Tibial artery (tissue), 4 donors: ENCODE measurements at regions not wholly inside any gene's neighbourhood (a gene's known extent, or its start where the extent isn't known, plus 50 kb on each side); places are given as distances from the start of the nearest gene placed in this dataset.

Experiments used
- DNase-seq, 2 donors: peaks; one replicate each; pipeline ENCODE4 v3.0.0-alpha.2; 2019
- H3K27ac ChIP-seq, 2 donors: fragments of 200-600 bp; sonication (generic) in 1 of 2; 1 replicate in 1 of 2; 2 replicates in 1 of 2; pipeline ENCODE4 v1.5.1; 2018 to 2019; ENCODE audit warnings: mild to moderate bottlenecking in 1 of 2
- H3K27me3 ChIP-seq, 2 donors: fragments of 200-600 bp; sonication (generic) in 1 of 2; one replicate each; pipeline versions ENCODE4 v1.5.1 to v1.6.0; 2016 to 2019
- H3K36me3 ChIP-seq, 3 donors: fragments of 200-600 bp; sonication (generic) in 2 of 3; one replicate each; pipeline ENCODE4 v1.5.1; 2016 to 2019; ENCODE audit warnings: mild to moderate bottlenecking in 2 of 3
- H3K4me1 ChIP-seq, 4 donors: fragments of 200-600 bp; sonication (generic) in 2 of 4; 1 replicate in 3 of 4; 2 replicates in 1 of 4; pipeline ENCODE4 v1.5.1; 2016 to 2019
- H3K4me3 ChIP-seq, 2 donors: fragments of 200-600 bp; sonication (generic) in 1 of 2; 1 replicate in 1 of 2; 2 replicates in 1 of 2; pipeline ENCODE4 v1.5.1; 2018 to 2019; ENCODE audit warnings: mild to moderate bottlenecking in 2 of 2
- H3K9me3 ChIP-seq, 3 donors: fragments of 200-600 bp; sonication (generic) in 1 of 3; one replicate each; pipeline ENCODE4 v1.5.1; 2016 to 2019
- CTCF ChIP-seq, 2 experiments: fragments of 200-600 bp in 1 of 2; fragments of 450-650 bp in 1 of 2; IDR thresholded peaks; one replicate each; pipeline ENCODE4 v1.5.1; 2017 to 2019; ENCODE audit warnings: antibody characterized with exemption in 2 of 2, mild to moderate bottlenecking in 1 of 2, moderate library complexity in 1 of 2
- intact Hi-C: fragments of 100-400 bp; cut with DNase I; formaldehyde crosslinking; loops from one replicate; pipeline ENCODE4 v1.15.0; 2023; ENCODE audit warnings: low total_unique reads

GRCh38 chr5:4258170-4258569 is 662.5 kb downstream of the IRX1 start:
- Histone ChIP-seq H3K36me3 (no peaks in the 10 kb centered on the region), H3K4me1 (no peaks in the 10 kb centered on the region), H3K27me3 (no peaks in the 10 kb centered on the region), H3K4me3 (no peak overlapping the region), H3K27ac (no peak overlapping the region), H3K9me3 (no peaks in the 10 kb centered on the region)
- no peak for DNase-seq
- intact Hi-C loops, result no loop called here
- TF ChIP-seq CTCF (IDR thresholded peaks at IDR 0.05), result no peak

- H3K9me3 ChIP-seq, result no peaks in the 10 kb centered on the region
- H3K27me3 ChIP-seq, result no peaks in the 10 kb centered on the region
- H3K4me1 ChIP-seq, result no peaks in the 10 kb centered on the region
- no peak overlapping the region for H3K27ac ChIP-seq
- intact Hi-C loops, result no loop called here
- DNase-seq, result no peak
- TF ChIP-seq CTCF (IDR thresholded peaks at IDR 0.05), result no peak
- H3K4me3 ChIP-seq, result no peak overlapping the region
- H3K36me3 ChIP-seq, result no peaks in the 10 kb centered on the region
Measured at GRCh38 chr5:4271193-4271592, 675.6 kb downstream of the IRX1 start.

GRCh38 chr5:4275232-4275631 is 679.6 kb downstream of the IRX1 start:
- no peak for TF ChIP-seq CTCF (IDR thresholded peaks at IDR 0.05)
- no peaks in the 10 kb centered on the region for H3K27me3 ChIP-seq
- DNase-seq, result no peak
- no peaks in the 10 kb centered on the region for H3K4me1 ChIP-seq
- H3K27ac ChIP-seq, result no peak overlapping the region
- intact Hi-C loops, result no loop called here
- H3K9me3 ChIP-seq, result no peaks in the 10 kb centered on the region
- no peak overlapping the region for H3K4me3 ChIP-seq
- no peaks in the 10 kb centered on the region for H3K36me3 ChIP-seq

GRCh38 chr5:4294878-4295277 is 699.2 kb downstream of the IRX1 start:
- no peak overlapping the region for H3K27ac ChIP-seq
- no peaks in the 10 kb centered on the region for H3K4me1 ChIP-seq
- H3K9me3 ChIP-seq, result no peaks in the 10 kb centered on the region
- H3K4me3 ChIP-seq, result no peak overlapping the region
- TF ChIP-seq CTCF (IDR thresholded peaks at IDR 0.05), result no peak
- DNase-seq, result no peak
- no peaks in the 10 kb centered on the region for H3K27me3 ChIP-seq
- intact Hi-C loops, result no loop called here
- H3K36me3 ChIP-seq, result no peaks in the 10 kb centered on the region

- Histone ChIP-seq H3K27me3 (no peaks in the 10 kb centered on the region), H3K4me1 (no peaks in the 10 kb centered on the region), H3K9me3 (no peaks in the 10 kb centered on the region), H3K36me3 (no peaks in the 10 kb centered on the region), H3K27ac (no peak overlapping the region), H3K4me3 (no peak overlapping the region)
- DNase-seq, result no peak
- intact Hi-C loops, result no loop called here
- TF ChIP-seq CTCF (IDR thresholded peaks at IDR 0.05), result peak in 1 of 2 experiments; percentile 24
Measured at GRCh38 chr5:4295663-4296339, 700.2 kb downstream of the IRX1 start.

- intact Hi-C loops, result no loop called here
- DNase-seq, result no peak
- H3K36me3 ChIP-seq, result no peaks in the 10 kb centered on the region
- H3K4me1 ChIP-seq, result no peaks in the 10 kb centered on the region
- H3K27me3 ChIP-seq, result no peaks in the 10 kb centered on the region
- H3K4me3 ChIP-seq, result no peak overlapping the region
- no peak overlapping the region for H3K27ac ChIP-seq
- no peaks in the 10 kb centered on the region for H3K9me3 ChIP-seq
- no peak for TF ChIP-seq CTCF (IDR thresholded peaks at IDR 0.05)
Measured at GRCh38 chr5:4306057-4306456, 710.4 kb downstream of the IRX1 start.
